SK-N-MC (cell line): ENCODE measurements at regions not wholly inside any gene's neighbourhood (a gene's known extent, or its start where the extent isn't known, plus 50 kb on each side); places are given as distances from the start of the nearest gene placed in this dataset.

Source experiments
- DNase-seq: peaks from one replicate; pipeline ENCODE4 v3.0.0-alpha.2; 2011; ENCODE audit warnings: low read depth, low spot score
- H3K27ac ChIP-seq: fragments of 200-600 bp; sonication (generic); 2 replicates; pipeline ENCODE4 v1.5.1; 2016; ENCODE audit warnings: mixed run types
- H3K36me3 ChIP-seq: fragments of 200-600 bp; sonication (generic); 2 replicates; pipeline ENCODE4 v1.6.1; 2017; ENCODE audit warnings: antibody characterized with exemption, low read length, mixed read lengths; ENCODE audit not compliant: insufficient read depth
- H3K4me3 ChIP-seq: fragments of 200-600 bp; sonication (generic); 2 replicates; pipeline ENCODE4 v1.5.1; 2016
- H3K9ac ChIP-seq: fragments of 200-600 bp; sonication (generic); 2 replicates; pipeline ENCODE4 v1.8.0; 2017; ENCODE audit warnings: mixed run types, mixed read lengths; ENCODE audit not compliant: insufficient read length
- H3K9me3 ChIP-seq: fragments of 200-600 bp; sonication (generic); 2 replicates; pipeline ENCODE4 v1.6.1; 2017; ENCODE audit warnings: low read depth, mild to moderate bottlenecking, antibody characterized with exemption, low read length, moderate library complexity, mixed read lengths
- EZH2 ChIP-seq: fragments of 200-600 bp; sonication (generic); IDR thresholded peaks from one replicate; pipeline ENCODE4 v1.6.1; 2017; ENCODE audit warnings: antibody characterized with exemption
- FOXP2 ChIP-seq: optimal IDR thresholded peaks from 2 replicates; pipeline ENCODE3; 2011; ENCODE audit warnings: mild to moderate bottlenecking, moderate library complexity; ENCODE audit not compliant: insufficient read depth; ENCODE audit errors: extremely low read length, control extremely low read depth
- POLR2AphosphoS5 ChIP-seq: IDR thresholded peaks from 2 replicates; pipeline ENCODE4 v1.6.1; 2012; ENCODE audit warnings: mild to moderate bottlenecking, low read depth, low read length, borderline replicate concordance

DNA sequence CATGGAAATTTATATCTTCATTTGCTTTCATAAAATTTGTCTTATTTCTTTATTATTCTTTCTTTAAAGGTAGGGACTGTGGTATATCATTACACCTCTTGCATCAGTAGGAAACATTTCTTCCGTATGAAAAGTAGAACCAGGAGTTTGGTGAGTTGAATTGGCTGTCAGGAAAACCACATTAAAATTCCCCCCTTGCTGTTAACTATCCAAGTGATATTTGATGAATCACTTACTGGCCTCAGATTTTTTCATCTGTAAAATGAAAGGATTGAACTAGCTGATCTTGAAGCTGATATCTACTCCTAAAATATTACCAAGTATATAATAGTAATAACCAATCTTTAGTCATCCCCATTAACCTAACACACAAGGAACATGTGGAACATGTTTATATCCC, 460.9 kb downstream of the GJA1 start:
- no peak overlapping the region for H3K27ac ChIP-seq
- no peaks in the 10 kb centered on the region for H3K36me3 ChIP-seq
- H3K4me3 ChIP-seq: no peak overlapping the region
- H3K9me3 ChIP-seq: no peaks in the 10 kb centered on the region
- TF ChIP-seq EZH2 (no peak), POLR2AphosphoS5 (no peak), FOXP2 (no peak)
- no peak for DNase-seq
- no peak overlapping the region for H3K9ac ChIP-seq

DNA sequence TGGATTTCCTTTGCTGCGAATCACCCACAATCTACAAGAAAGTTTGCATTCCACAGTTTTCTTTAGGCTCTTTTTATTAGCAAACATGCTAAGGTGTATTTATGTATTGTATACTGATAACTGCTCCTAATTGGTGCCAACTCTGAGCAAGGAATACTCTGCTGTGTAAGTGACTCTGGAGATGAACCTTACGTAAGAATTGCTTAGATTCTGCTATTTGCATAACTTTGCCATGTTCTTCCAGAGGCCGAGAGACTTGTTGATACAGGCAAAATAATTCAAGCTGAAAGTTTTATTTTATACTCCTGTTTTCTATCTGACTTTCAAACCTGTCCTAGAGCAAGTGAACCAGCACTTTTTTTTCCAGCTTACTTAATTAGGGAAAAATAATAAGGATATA, 461.3 kb downstream of the GJA1 start:
- H3K36me3 ChIP-seq: no peaks in the 10 kb centered on the region
- H3K9ac ChIP-seq: no peak overlapping the region
- TF ChIP-seq EZH2 (no peak), FOXP2 (no peak), POLR2AphosphoS5 (no peak)
- no peaks in the 10 kb centered on the region for H3K9me3 ChIP-seq
- DNase-seq: no peak
- H3K4me3 ChIP-seq: no peak overlapping the region
- no peak overlapping the region for H3K27ac ChIP-seq

DNA sequence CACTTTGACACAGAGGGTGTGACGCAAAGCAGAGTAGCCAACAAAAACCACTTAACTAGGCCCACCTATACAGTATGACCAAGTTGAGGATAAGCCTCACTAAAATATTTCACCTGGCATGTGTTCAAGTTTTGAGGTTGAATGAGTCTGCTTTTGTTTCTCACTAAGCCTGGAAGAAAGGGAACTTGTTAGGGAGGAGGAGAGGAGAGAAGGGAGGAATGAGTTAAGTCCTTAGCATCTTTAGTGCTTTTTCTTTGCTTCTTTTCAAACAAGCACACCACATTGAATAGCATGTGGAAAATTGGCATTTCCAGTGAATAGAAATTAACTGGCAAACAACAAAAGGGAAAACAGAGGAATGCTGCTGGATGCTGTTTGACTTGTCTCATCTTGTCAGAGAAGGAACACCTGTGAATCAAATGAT, 461.9 kb downstream of the GJA1 start:
- no peak for DNase-seq
- Histone ChIP-seq H3K9ac (no peak overlapping the region), H3K9me3 (no peaks in the 10 kb centered on the region), H3K27ac (no peak overlapping the region), H3K36me3 (no peaks in the 10 kb centered on the region), H3K4me3 (no peak overlapping the region)
- TF ChIP-seq POLR2AphosphoS5: no peak
- no peak for TF ChIP-seq FOXP2
- no peak for TF ChIP-seq EZH2

DNA sequence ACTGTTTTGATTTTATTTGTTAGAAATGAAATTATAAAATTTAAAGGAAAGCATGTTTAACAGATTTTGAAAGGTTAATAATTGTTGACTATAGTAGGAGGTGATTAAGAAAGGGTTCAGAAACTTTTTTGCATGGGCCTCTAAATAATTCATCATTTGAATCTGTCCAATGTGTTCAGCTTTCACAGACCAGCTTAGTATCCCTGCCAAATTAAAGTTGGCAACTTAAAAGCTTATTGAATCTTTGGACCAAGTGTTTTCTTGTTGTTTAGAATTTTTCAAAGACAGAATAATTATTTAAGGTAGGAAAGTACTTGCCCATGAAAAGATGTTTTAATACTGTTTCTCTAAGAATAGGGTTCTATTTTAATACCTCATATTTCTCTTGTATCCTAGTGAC, 466.0 kb downstream of the GJA1 start:
- no peaks in the 10 kb centered on the region for H3K9me3 ChIP-seq
- H3K36me3 ChIP-seq: no peaks in the 10 kb centered on the region
- DNase-seq: no peak
- H3K27ac ChIP-seq: no peak overlapping the region
- TF ChIP-seq FOXP2: no peak
- no peak for TF ChIP-seq EZH2
- TF ChIP-seq POLR2AphosphoS5: no peak
- no peak overlapping the region for H3K9ac ChIP-seq
- H3K4me3 ChIP-seq: no peak overlapping the region

DNA sequence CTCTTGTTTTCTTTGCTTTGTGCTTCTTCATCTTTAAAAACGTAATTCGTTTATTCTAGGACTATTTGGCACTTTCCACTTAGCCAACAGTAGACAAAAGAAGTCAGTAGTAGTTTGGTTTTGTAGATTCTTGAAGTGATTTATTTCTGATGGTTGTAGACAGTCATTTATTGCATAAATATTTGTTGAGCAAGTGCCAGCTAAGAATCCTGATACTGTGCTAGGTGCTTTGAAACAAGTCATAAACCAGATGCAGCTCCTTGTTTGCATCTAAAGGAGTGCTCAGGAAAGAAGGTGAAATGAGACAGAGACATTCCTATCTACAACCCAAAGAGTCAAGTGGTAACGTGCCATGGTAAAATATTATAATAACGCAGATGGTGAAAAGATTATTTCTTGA, 469.1 kb downstream of the GJA1 start:
- no peak overlapping the region for H3K27ac ChIP-seq
- DNase-seq: no peak
- no peaks in the 10 kb centered on the region for H3K36me3 ChIP-seq
- TF ChIP-seq EZH2 (no peak), POLR2AphosphoS5 (no peak), FOXP2 (no peak)
- H3K9ac ChIP-seq: no peak overlapping the region
- H3K4me3 ChIP-seq: no peak overlapping the region
- H3K9me3 ChIP-seq: no peaks in the 10 kb centered on the region

DNA sequence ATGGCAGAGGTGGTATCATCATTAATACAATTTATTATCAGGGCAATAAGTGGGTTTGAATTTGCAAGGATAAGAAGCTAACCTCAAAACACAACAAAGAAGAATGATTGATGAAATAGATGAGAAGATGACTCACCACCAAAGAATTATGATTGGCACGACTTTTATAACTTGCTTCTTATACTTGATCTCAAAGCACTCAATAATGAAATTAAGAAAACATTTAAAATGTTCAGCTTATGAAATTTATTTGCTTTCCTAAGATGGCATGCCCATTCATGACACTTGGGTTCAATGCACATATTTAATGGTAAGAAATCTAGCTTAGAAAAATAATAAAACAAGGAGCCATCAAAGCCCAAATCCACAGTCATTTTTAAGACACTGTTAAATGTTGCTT, 477.5 kb downstream of the GJA1 start:
- H3K36me3 ChIP-seq: no peaks in the 10 kb centered on the region
- TF ChIP-seq POLR2AphosphoS5 (no peak), FOXP2 (no peak), EZH2 (no peak)
- H3K9ac ChIP-seq: no peak overlapping the region
- no peak overlapping the region for H3K27ac ChIP-seq
- no peaks in the 10 kb centered on the region for H3K9me3 ChIP-seq
- H3K4me3 ChIP-seq: no peak overlapping the region
- no peak for DNase-seq

DNA sequence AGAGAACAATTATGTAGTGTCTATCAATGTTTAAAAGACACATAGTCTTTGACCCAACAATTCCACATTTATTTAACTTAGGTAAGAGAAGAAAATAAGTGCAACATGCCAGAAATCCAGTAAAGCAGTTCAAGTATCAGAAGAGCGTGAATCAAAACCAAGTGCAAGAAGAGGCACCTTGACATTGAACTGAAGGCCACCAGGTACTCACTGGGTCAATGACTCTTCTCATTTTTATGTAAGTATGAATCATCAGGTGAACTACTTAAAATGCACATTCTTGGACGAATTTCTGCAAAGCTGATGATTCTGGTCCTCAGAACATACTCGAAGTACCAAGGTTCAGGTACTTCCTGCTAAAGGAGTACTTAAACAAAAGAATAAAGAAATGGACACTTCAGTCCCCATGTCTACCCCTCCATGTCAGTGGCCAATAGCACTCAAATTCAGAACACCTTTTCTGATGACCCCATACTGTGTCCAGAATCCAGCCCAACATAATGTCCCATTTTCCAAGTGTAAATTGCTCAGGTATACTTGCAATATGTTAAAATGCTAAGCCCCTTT, 481.9 kb downstream of the GJA1 start:
- TF ChIP-seq EZH2: no peak
- no peak for TF ChIP-seq FOXP2
- DNase-seq: no peak
- H3K9me3 ChIP-seq: no peaks in the 10 kb centered on the region
- H3K4me3 ChIP-seq: no peak overlapping the region
- no peak overlapping the region for H3K9ac ChIP-seq
- H3K27ac ChIP-seq: no peak overlapping the region
- H3K36me3 ChIP-seq: no peaks in the 10 kb centered on the region

DNA sequence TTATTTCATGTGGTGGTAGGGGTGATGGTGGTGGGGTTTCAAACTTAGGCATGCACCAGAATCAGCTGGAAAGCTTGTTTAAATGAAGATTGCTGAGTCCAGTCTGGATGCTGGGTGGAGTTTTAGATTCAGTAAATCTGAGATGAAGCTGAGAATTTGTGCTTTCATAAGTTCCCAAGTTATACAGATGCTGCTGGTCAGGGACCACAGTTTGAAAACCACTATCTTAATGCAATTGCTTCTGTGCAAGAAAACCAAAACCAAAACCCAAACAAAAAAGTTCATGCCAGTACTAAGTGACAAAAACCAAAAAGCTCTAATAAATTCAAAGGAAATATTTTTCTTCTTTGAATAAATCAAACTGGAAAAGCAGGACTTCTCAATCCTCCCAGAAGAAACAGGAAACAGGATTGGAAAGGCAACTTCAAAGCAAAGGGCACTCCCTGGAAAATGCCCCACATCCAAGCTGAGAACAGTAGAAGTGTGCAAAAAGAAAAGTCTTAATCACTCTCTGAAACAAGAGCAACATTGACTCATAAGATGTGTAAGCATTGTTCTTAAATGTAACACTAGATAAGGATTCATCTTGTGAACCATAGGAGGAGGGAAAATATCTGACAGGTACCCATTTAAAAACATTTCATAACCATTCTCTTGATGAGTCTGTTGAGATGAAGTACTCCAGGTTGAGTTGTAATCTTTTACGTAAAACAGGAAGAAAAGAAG, 481.5 kb upstream of the HSF2 start:
- TF ChIP-seq EZH2: no peak

DNA sequence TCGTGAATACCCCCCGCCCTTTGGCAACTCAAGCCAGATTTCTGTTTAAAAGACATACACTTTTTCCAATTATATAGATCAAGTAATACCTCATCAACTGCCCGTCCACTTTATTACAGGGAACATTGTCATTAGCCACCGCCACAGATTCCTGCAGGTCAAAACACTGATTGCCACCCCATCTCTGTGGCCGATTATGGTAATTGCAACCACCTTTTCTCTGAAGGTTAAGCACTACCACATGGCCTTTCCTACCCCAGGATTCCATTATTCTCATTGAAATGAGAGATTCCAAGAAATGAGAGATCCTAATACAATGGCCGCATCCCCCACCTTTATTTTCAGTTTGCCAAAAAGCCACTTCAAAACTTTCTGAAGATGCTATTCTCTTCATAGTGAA, 478.8 kb upstream of the HSF2 start:
- no peak for TF ChIP-seq EZH2
- H3K9me3 ChIP-seq: no peaks in the 10 kb centered on the region
- no peak overlapping the region for H3K9ac ChIP-seq
- H3K27ac ChIP-seq: no peak overlapping the region
- H3K4me3 ChIP-seq: no peak overlapping the region
- DNase-seq: no peak
- no peaks in the 10 kb centered on the region for H3K36me3 ChIP-seq

More for the DNA sequence above, 481.5 kb upstream of the HSF2 start:
- Histone ChIP-seq H3K27ac (no peak overlapping the region), H3K9me3 (no peaks in the 10 kb centered on the region), H3K4me3 (no peak overlapping the region), H3K9ac (no peak overlapping the region), H3K36me3 (no peaks in the 10 kb centered on the region)
- DNase-seq: no peak
